HepG2 (cell line): ENCODE measurements at regions not wholly inside any gene's neighbourhood (a gene's known extent, or its start where the extent isn't known, plus 50 kb on each side); places are given as distances from the start of the nearest gene placed in this dataset.

Source experiments
- ADNP ChIP-seq: sonication (generic); formaldehyde crosslinking; IDR thresholded peaks from 2 replicates; pipeline ENCODE4 v1.4.0; 2020; ENCODE audit warnings: missing genetic modification reagents
- CREB1 ChIP-seq, 2 experiments: fragments of 450-650 bp in 1 of 2; IDR thresholded peaks; 2 replicates each; pipeline ENCODE4 v1.6.1; 2016 to 2017; ENCODE audit warnings: control low read depth in 1 of 2, mild to moderate bottlenecking in 1 of 2, missing compliant biosample characterization in 1 of 2, missing genetic modification characterization in 1 of 2
- CTCF ChIP-seq: sonication (generic); formaldehyde crosslinking; IDR thresholded peaks from 2 replicates; pipeline ENCODE4 v1.5.0; 2020; ENCODE audit warnings: mild to moderate bottlenecking, missing genetic modification reagents, moderate library complexity
- DNMT1 ChIP-seq: sonication (generic); formaldehyde crosslinking; IDR thresholded peaks from 2 replicates; pipeline ENCODE4 v1.5.1; 2020; ENCODE audit warnings: mild to moderate bottlenecking, missing genetic modification reagents
- KAT7 ChIP-seq: IDR thresholded peaks from 2 replicates; pipeline ENCODE4 v1.6.1; 2018; ENCODE audit warnings: borderline replicate concordance, missing compliant biosample characterization
- MTA1 ChIP-seq: sonication (generic); formaldehyde crosslinking; IDR thresholded peaks from 2 replicates; pipeline ENCODE4 v1.4.0; 2020; ENCODE audit warnings: missing genetic modification reagents, mild to moderate bottlenecking, borderline replicate concordance
- NR2F1 ChIP-seq, 2 experiments: fragments of 450-650 bp in 1 of 2; formaldehyde crosslinking in 1 of 2; IDR thresholded peaks; 2 replicates each; pipeline versions ENCODE4 v1.5.0 to v1.6.1; 2016 to 2020; ENCODE audit warnings: mild to moderate bottlenecking in 1 of 2, missing compliant biosample characterization in 1 of 2, missing genetic modification reagents in 1 of 2, moderate library complexity in 1 of 2
- RELA ChIP-seq: sonication (generic); formaldehyde crosslinking; IDR thresholded peaks from 2 replicates; pipeline ENCODE4 v1.4.0; 2020; ENCODE audit warnings: missing genetic modification reagents
- SP2 ChIP-seq: sonication (generic); formaldehyde crosslinking; IDR thresholded peaks from 2 replicates; pipeline ENCODE4 v1.5.1; 2020; ENCODE audit warnings: mild to moderate bottlenecking, missing genetic modification reagents
- STAT5B ChIP-seq: sonication (generic); formaldehyde crosslinking; IDR thresholded peaks from 2 replicates; pipeline ENCODE4 v1.4.0; 2020; ENCODE audit warnings: missing genetic modification reagents
- ZMYM2 ChIP-seq: sonication (generic); formaldehyde crosslinking; IDR thresholded peaks from 2 replicates; pipeline ENCODE4 v1.8.0; 2022; ENCODE audit warnings: mild to moderate bottlenecking, missing genetic modification reagents
- ZNF3 ChIP-seq: IDR thresholded peaks from 2 replicates; pipeline ENCODE4 v1.7.0; 2017; ENCODE audit warnings: inconsistent platforms

DNA sequence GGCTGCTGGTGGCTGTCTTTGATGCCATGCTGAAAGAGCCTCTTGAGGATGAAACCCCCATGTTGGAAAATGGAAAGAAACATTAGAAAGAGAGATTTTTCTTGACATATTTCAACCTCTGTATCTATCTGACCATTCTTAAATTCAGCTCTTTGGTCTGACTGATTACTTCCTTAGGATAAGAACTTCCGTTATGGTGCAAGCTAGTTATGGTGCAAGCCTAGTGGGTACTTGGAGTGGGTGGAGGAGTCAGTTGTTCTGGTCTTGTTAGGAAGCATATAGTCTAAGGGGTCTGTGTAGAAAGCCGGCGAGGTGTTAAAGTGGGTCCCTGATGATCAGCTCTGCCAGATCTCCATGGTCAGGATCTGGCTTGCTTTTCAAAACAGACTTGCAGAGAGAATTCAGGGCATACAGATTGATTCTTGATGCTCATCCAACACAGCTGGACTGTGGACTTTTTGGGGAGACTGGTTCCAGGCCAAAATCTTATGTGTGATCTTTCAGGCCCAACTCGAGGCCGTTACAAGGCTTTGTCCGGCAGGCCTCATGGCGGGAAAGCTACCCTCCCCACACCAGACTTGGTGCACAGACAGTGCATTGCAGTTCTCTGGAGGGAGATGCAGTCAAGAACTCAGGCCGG is 82.8 kb upstream of the BOD1L1 start:
- TF ChIP-seq NR2F1 (CRISPR knock-in tag; IDR thresholded peaks at IDR 0.05), result no peak
- TF ChIP-seq RELA, result no peak
- no peak for TF ChIP-seq ZNF3 (CRISPR knock-in tag)
- TF ChIP-seq CTCF (CRISPR knock-in tag), result no peak
- no peak for TF ChIP-seq ZMYM2 (CRISPR knock-in tag)
- TF ChIP-seq ADNP (CRISPR knock-in tag), result no peak
- no peak for TF ChIP-seq SP2 (CRISPR knock-in tag)
- no peak for TF ChIP-seq DNMT1 (CRISPR knock-in tag)
- TF ChIP-seq STAT5B (CRISPR knock-in tag), result no peak
- no peak for TF ChIP-seq KAT7 (CRISPR knock-in tag)
- TF ChIP-seq CREB1 (IDR thresholded peaks at IDR 0.05), result no peak
- no peak for TF ChIP-seq CREB1 (CRISPR knock-in tag; IDR thresholded peaks at IDR 0.05)
- TF ChIP-seq MTA1 (CRISPR knock-in tag), result no peak
